Mesenchymal stem cell (in vitro differentiated cells and primary cell): ENCODE measurements at regions not wholly inside any gene's neighbourhood (a gene's known extent, or its start where the extent isn't known, plus 50 kb on each side); places are given as distances from the start of the nearest gene placed in this dataset.

Source experiments
- DNase-seq: peaks from one replicate; pipeline ENCODE4 v3.0.0-alpha.2; 2013
- H2AFZ ChIP-seq: one replicate; pipeline ENCODE4 v1.6.1; 2013; ENCODE audit warnings: low read depth, mild to moderate bottlenecking, control low read depth, inconsistent platforms, low read length, moderate library complexity
- H2AK5ac ChIP-seq: 2 replicates; pipeline ENCODE4 v1.6.1; 2013; ENCODE audit warnings: low read length, moderate library complexity, mild to moderate bottlenecking, inconsistent platforms; ENCODE audit not compliant: severe bottlenecking
- H2BK120ac ChIP-seq: one replicate; pipeline ENCODE4 v1.6.1; 2013; ENCODE audit warnings: low read depth, mild to moderate bottlenecking, inconsistent platforms, low read length, moderate library complexity
- H2BK12ac ChIP-seq, 2 experiments: one replicate each; pipeline ENCODE4 v1.6.1; 2013; ENCODE audit warnings: inconsistent platforms in 2 of 2, low read length in 2 of 2, mild to moderate bottlenecking in 2 of 2, moderate library complexity in 2 of 2, control low read depth in 1 of 2
- H2BK15ac ChIP-seq: one replicate; pipeline ENCODE4 v1.6.1; 2013; ENCODE audit warnings: mild to moderate bottlenecking, low read depth, inconsistent platforms; ENCODE audit not compliant: poor library complexity, severe bottlenecking
- H2BK5ac ChIP-seq: 2 replicates; pipeline ENCODE4 v1.6.1; 2013; ENCODE audit warnings: low read depth, mild to moderate bottlenecking, low read length, control low read depth, inconsistent platforms; ENCODE audit not compliant: poor library complexity, severe bottlenecking
- H3K14ac ChIP-seq, 2 experiments: one replicate each; pipeline ENCODE4 v1.6.1; 2013; ENCODE audit warnings: inconsistent platforms in 2 of 2, low read length in 2 of 2, control low read depth in 1 of 2, mild to moderate bottlenecking in 1 of 2, moderate library complexity in 1 of 2
- H3K18ac ChIP-seq, 2 experiments: one replicate each; pipeline ENCODE4 v1.6.1; 2013; ENCODE audit warnings: inconsistent platforms in 2 of 2, low read length in 2 of 2, control low read depth in 1 of 2, low read depth in 1 of 2, mild to moderate bottlenecking in 1 of 2
- H3K23ac ChIP-seq, 2 experiments: one replicate each; pipeline ENCODE4 v1.6.1; 2013; ENCODE audit warnings: inconsistent platforms in 2 of 2, low read length in 2 of 2, mild to moderate bottlenecking in 2 of 2, moderate library complexity in 2 of 2, control low read depth in 1 of 2
- H3K27ac ChIP-seq: 2 replicates; pipeline ENCODE4 v1.5.1; 2013; ENCODE audit warnings: mild to moderate bottlenecking, moderate library complexity, low read length, control low read depth, inconsistent platforms; ENCODE audit not compliant: poor library complexity, severe bottlenecking
- H3K27me3 ChIP-seq, 2 experiments: 2 replicates each; pipeline versions ENCODE4 v1.6.1 to v1.7.0; 2013; ENCODE audit warnings: low read length in 2 of 2, mild to moderate bottlenecking in 2 of 2, moderate library complexity in 2 of 2, control low read depth in 1 of 2, inconsistent platforms in 1 of 2; ENCODE audit not compliant: control insufficient read depth in 1 of 2, insufficient read depth in 1 of 2
- H3K36me3 ChIP-seq, 2 experiments: 2 replicates each; pipeline versions ENCODE4 v1.6.1 to v1.7.0; 2013; ENCODE audit warnings: low read length in 2 of 2, control low read depth in 1 of 2, inconsistent platforms in 1 of 2, low read depth in 1 of 2, mild to moderate bottlenecking in 1 of 2; ENCODE audit not compliant: insufficient read depth in 2 of 2, control insufficient read depth in 1 of 2
- H3K4ac ChIP-seq, 2 experiments: one replicate each; pipeline ENCODE4 v1.6.1; 2013; ENCODE audit warnings: inconsistent platforms in 2 of 2, low read length in 2 of 2, mild to moderate bottlenecking in 2 of 2, moderate library complexity in 2 of 2, control low read depth in 1 of 2, low read depth in 1 of 2
- H3K4me1 ChIP-seq: 2 replicates; pipeline ENCODE4 v1.6.1; 2013; ENCODE audit warnings: low read depth, low read length, control low read depth; ENCODE audit not compliant: control insufficient read depth, insufficient read depth
- H3K4me2 ChIP-seq: 2 replicates; pipeline ENCODE4 v1.6.1; 2013; ENCODE audit warnings: low read length, mild to moderate bottlenecking, inconsistent platforms; ENCODE audit not compliant: poor library complexity, severe bottlenecking
- H3K4me3 ChIP-seq, 2 experiments: 2 replicates each; pipeline versions ENCODE4 v1.5.1 to v1.7.0; 2013; ENCODE audit warnings: low read length in 2 of 2, mild to moderate bottlenecking in 2 of 2, control low read depth in 1 of 2, low read depth in 1 of 2; ENCODE audit not compliant: insufficient read depth in 1 of 2
- H3K79me1 ChIP-seq: replicated peaks from 2 replicates; pipeline ENCODE4 v1.6.1; 2013; ENCODE audit warnings: mild to moderate bottlenecking, control low read depth, low read length, inconsistent platforms; ENCODE audit not compliant: poor library complexity, severe bottlenecking
- H3K9ac ChIP-seq: 2 replicates; pipeline ENCODE4 v1.7.0; 2013; ENCODE audit warnings: mild to moderate bottlenecking, low read length, moderate library complexity
- H3K9me3 ChIP-seq: 2 replicates; pipeline ENCODE4 v1.7.0; 2013; ENCODE audit warnings: mild to moderate bottlenecking, low read length; ENCODE audit not compliant: control insufficient read depth
- H4K8ac ChIP-seq: one replicate; pipeline ENCODE4 v1.6.1; 2013; ENCODE audit warnings: inconsistent platforms, mild to moderate bottlenecking, low read length, moderate library complexity
- H4K91ac ChIP-seq: one replicate; pipeline ENCODE4 v1.6.1; 2013; ENCODE audit warnings: mild to moderate bottlenecking, low read length, inconsistent platforms
- WGBS: methylation state at CpG from one replicate; pipeline ENCODE4 v1.1.7; 2013; ENCODE audit warnings: mixed read lengths; 5-methylcytosine and 5-hydroxymethylcytosine counted together

- DNase-seq: no peak
- WGBS: 66% methylated on average over 10 of the region's 12 CpGs
- no peak overlapping the region for H3K4ac ChIP-seq
Observed at GRCh38 chr12:125512541-125513298, 447.5 kb downstream of the AACS start.

DNA sequence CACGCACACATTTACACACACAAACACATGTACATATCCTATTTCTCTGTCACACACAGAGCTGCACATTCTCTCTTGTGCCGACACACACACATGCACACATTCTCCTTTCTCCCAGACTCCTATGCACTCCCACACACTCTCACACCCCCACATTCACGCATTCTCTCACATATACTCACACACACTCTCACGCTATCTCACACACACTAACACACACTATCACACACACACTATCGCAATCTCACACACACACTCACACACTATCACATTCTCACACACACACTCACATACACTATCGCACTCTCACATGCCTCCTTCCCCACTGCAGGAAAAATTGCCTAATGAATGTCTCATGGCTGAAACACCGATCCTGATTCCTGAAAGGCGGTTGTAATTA is 450.7 kb downstream of the AACS start:
- H3K23ac ChIP-seq: no peak overlapping the region
- H3K18ac ChIP-seq: no peak overlapping the region
- H3K14ac ChIP-seq: no peak overlapping the region
- no peak overlapping the region for H2BK120ac ChIP-seq
- no peak overlapping the region for H3K27ac ChIP-seq
- H2BK5ac ChIP-seq: no peak overlapping the region
- H4K91ac ChIP-seq: no peak overlapping the region
- WGBS: 83% methylated on average over 8 of the region's 8 CpGs
- H2AK5ac ChIP-seq: no peak overlapping the region
- peaks cover 9% of the 10 kb centered on the region for H3K9me3 ChIP-seq
- H4K8ac ChIP-seq: no peak overlapping the region
- no peaks in the 10 kb centered on the region for H3K36me3 ChIP-seq
- no peak overlapping the region for H3K4me2 ChIP-seq
- no peak overlapping the region for H2AFZ ChIP-seq
- no peaks in the 10 kb centered on the region for H3K27me3 ChIP-seq
- H3K4ac ChIP-seq: no peak overlapping the region
- H3K4me3 ChIP-seq: no peak overlapping the region
- H3K4me1 ChIP-seq: no peaks in the 10 kb centered on the region
- H3K9ac ChIP-seq: no peak overlapping the region
- H2BK12ac ChIP-seq: no peak overlapping the region
- no peaks in the 10 kb centered on the region for H3K79me1 ChIP-seq
- no peak for DNase-seq
- no peak overlapping the region for H2BK15ac ChIP-seq

More at GRCh38 chr12:125512541-125513298, 447.5 kb downstream of the AACS start:
- no peak overlapping the region for H4K8ac ChIP-seq
- no peak overlapping the region for H2AFZ ChIP-seq
- H3K4me3 ChIP-seq: no peak overlapping the region
- no peaks in the 10 kb centered on the region for H3K79me1 ChIP-seq
- H3K27me3 ChIP-seq: no peaks in the 10 kb centered on the region
- no peak overlapping the region for H2AK5ac ChIP-seq
- no peak overlapping the region for H2BK15ac ChIP-seq
- no peaks in the 10 kb centered on the region for H3K9me3 ChIP-seq
- no peak overlapping the region for H3K27ac ChIP-seq
- H3K36me3 ChIP-seq: no peaks in the 10 kb centered on the region
- no peak overlapping the region for H2BK12ac ChIP-seq
- no peak overlapping the region for H3K4me2 ChIP-seq
- H3K18ac ChIP-seq: no peak overlapping the region
- H3K23ac ChIP-seq: no peak overlapping the region
- H3K14ac ChIP-seq: no peak overlapping the region
- H2BK120ac ChIP-seq: no peak overlapping the region
- H3K4me1 ChIP-seq: no peaks in the 10 kb centered on the region
- H4K91ac ChIP-seq: no peak overlapping the region
- H2BK5ac ChIP-seq: no peak overlapping the region
- H3K9ac ChIP-seq: no peak overlapping the region

GRCh38 chr12:125518074-125518473 is 452.8 kb downstream of the AACS start:
- Histone ChIP-seq H4K91ac (no peak overlapping the region), H2BK5ac (no peak overlapping the region), H3K4me3 (no peak overlapping the region), H3K9ac (no peak overlapping the region), H3K4me2 (no peak overlapping the region), H3K27me3 (no peaks in the 10 kb centered on the region), H3K79me1 (no peaks in the 10 kb centered on the region), H3K4ac (no peak overlapping the region), H3K27ac (no peak overlapping the region), H2AFZ (no peak overlapping the region), H3K36me3 (no peaks in the 10 kb centered on the region), H4K8ac (no peak overlapping the region), H3K14ac (no peak overlapping the region), H3K9me3 (peaks cover 22% of the 10 kb centered on the region), H3K18ac (no peak overlapping the region), H2BK120ac (no peak overlapping the region), H3K4me1 (no peaks in the 10 kb centered on the region), H2BK12ac (no peak overlapping the region), H3K23ac (no peak overlapping the region), H2AK5ac (no peak overlapping the region), H2BK15ac (no peak overlapping the region)
- DNase-seq: no peak
- 17% methylated on average over 2 of the region's 2 CpGs for WGBS

- no peaks in the 10 kb centered on the region for H3K36me3 ChIP-seq
- no peaks in the 10 kb centered on the region for H3K79me1 ChIP-seq
- no peak overlapping the region for H2BK15ac ChIP-seq
- H3K23ac ChIP-seq: no peak overlapping the region
- H3K27ac ChIP-seq: no peak overlapping the region
- no peak overlapping the region for H3K4me2 ChIP-seq
- no peak overlapping the region for H3K14ac ChIP-seq
- H2BK5ac ChIP-seq: no peak overlapping the region
- H2AFZ ChIP-seq: no peak overlapping the region
- no peak overlapping the region for H2AK5ac ChIP-seq
- H3K9ac ChIP-seq: no peak overlapping the region
- no peak overlapping the region for H3K18ac ChIP-seq
- no peak overlapping the region for H2BK12ac ChIP-seq
- no peak overlapping the region for H4K8ac ChIP-seq
- DNase-seq: no peak
- H3K9me3 ChIP-seq: peaks cover 25% of the 10 kb centered on the region
- H3K4me1 ChIP-seq: no peaks in the 10 kb centered on the region
- no peak overlapping the region for H2BK120ac ChIP-seq
- 84% methylated on average over 12 of the region's 15 CpGs for WGBS
- H3K4ac ChIP-seq: no peak overlapping the region
- H3K27me3 ChIP-seq: no peaks in the 10 kb centered on the region
- no peak overlapping the region for H4K91ac ChIP-seq
- no peak overlapping the region for H3K4me3 ChIP-seq
Observed at GRCh38 chr12:125519026-125519651, 453.9 kb downstream of the AACS start.
